ENCODE measurements at regions not wholly inside any gene's neighbourhood (a gene's known extent, or its start where the extent isn't known, plus 50 kb on each side); places are given as distances from the start of the nearest gene placed in this dataset.

- TF ChIP-seq CTCF (IDR thresholded peaks at IDR 0.05) (no peak), POLR2A (IDR thresholded peaks at IDR 0.05) (no peak)
These were observed 402.9 kb downstream of the PRR16 start for GRCh38 chr5:120866997-120867396.

Data from Peyer's patch (tissue), 4 donors.